Liver (tissue), 8 donors: ENCODE measurements at regions not wholly inside any gene's neighbourhood (a gene's known extent, or its start where the extent isn't known, plus 50 kb on each side); places are given as distances from the start of the nearest gene placed in this dataset.

Experiments used
- DNase-seq: peaks from one replicate; pipeline ENCODE4 v3.0.0-alpha.2; 2017; ENCODE audit warnings: low spot score
- H3K27ac ChIP-seq, 2 donors: one replicate each; pipeline ENCODE4 v1.7.0; 2013; ENCODE audit warnings: inconsistent platforms in 2 of 2, low read length in 2 of 2, control low read depth in 1 of 2, low read depth in 1 of 2, mild to moderate bottlenecking in 1 of 2
- H3K27me3 ChIP-seq, 4 donors: one replicate each; pipeline versions ENCODE4 v1.6.1 to v1.7.0; 2013; ENCODE audit warnings: low read length in 3 of 4, inconsistent platforms in 1 of 4, mild to moderate bottlenecking in 1 of 4, moderate library complexity in 1 of 4; ENCODE audit not compliant: control insufficient read depth in 4 of 4, insufficient read depth in 4 of 4
- H3K36me3 ChIP-seq, 4 donors: one replicate each; pipeline versions ENCODE4 v1.6.1 to v1.7.0; 2013; ENCODE audit warnings: low read length in 3 of 4, mild to moderate bottlenecking in 3 of 4, low read depth in 1 of 4, moderate library complexity in 1 of 4; ENCODE audit not compliant: control insufficient read depth in 4 of 4, insufficient read depth in 3 of 4
- H3K4me1 ChIP-seq, 4 donors: one replicate each; pipeline versions ENCODE4 v1.6.1 to v1.7.0; 2013; ENCODE audit warnings: low read length in 3 of 4, mild to moderate bottlenecking in 3 of 4, moderate library complexity in 1 of 4; ENCODE audit not compliant: control insufficient read depth in 4 of 4, insufficient read depth in 4 of 4
- H3K4me3 ChIP-seq, 3 donors: one replicate each; pipeline versions ENCODE4 v1.6.1 to v1.7.0; 2013; ENCODE audit warnings: low read length in 3 of 3, control low read depth in 1 of 3, low read depth in 1 of 3, mild to moderate bottlenecking in 1 of 3
- H3K9ac ChIP-seq, 2 donors: one replicate each; pipeline ENCODE4 v1.7.0; 2013; ENCODE audit warnings: low read length in 2 of 2, mild to moderate bottlenecking in 2 of 2, moderate library complexity in 2 of 2, control low read depth in 1 of 2, low read depth in 1 of 2
- H3K9me3 ChIP-seq, 4 donors: one replicate each; pipeline versions ENCODE4 v1.6.1 to v1.7.0; 2013; ENCODE audit warnings: low read length in 3 of 4; ENCODE audit not compliant: control insufficient read depth in 4 of 4
- ATF3 ChIP-seq: IDR thresholded peaks from 2 replicates; pipeline ENCODE4 v1.6.1; 2016; ENCODE audit warnings: antibody characterized with exemption
- CTCF ChIP-seq: fragments of 150-350 bp; IDR thresholded peaks from 2 replicates; pipeline ENCODE4 v1.5.1; 2017; ENCODE audit warnings: improper control_type of control experiment, low read depth, low read length; ENCODE audit not compliant: missing input control
- EGR1 ChIP-seq, 2 donors: IDR thresholded peaks; 2 replicates each; pipeline ENCODE4 v1.6.1; 2016 to 2018; ENCODE audit warnings: antibody characterized with exemption in 2 of 2, low read depth in 2 of 2
- GABPA ChIP-seq, 2 donors: IDR thresholded peaks in 1 of 2; conservative IDR thresholded peaks in 1 of 2; 2 replicates each; pipeline ENCODE4 v1.6.1; 2016; ENCODE audit warnings: antibody characterized with exemption in 2 of 2, mild to moderate bottlenecking in 1 of 2, moderate library complexity in 1 of 2
- HNF4A ChIP-seq, 2 donors: conservative IDR thresholded peaks; 2 replicates each; pipeline ENCODE4 v1.6.1; 2016; ENCODE audit warnings: antibody characterized with exemption in 2 of 2, mild to moderate bottlenecking in 2 of 2
- JUND ChIP-seq, 2 donors: IDR thresholded peaks; 2 replicates each; pipeline ENCODE4 v1.6.1; 2016; ENCODE audit warnings: antibody characterized with exemption in 2 of 2
- NR2F2 ChIP-seq: IDR thresholded peaks from 2 replicates; pipeline ENCODE4 v1.6.1; 2016; ENCODE audit warnings: antibody characterized with exemption
- REST ChIP-seq: IDR thresholded peaks from 2 replicates; pipeline ENCODE4 v1.6.1; 2016; ENCODE audit warnings: antibody characterized with exemption, mild to moderate bottlenecking
- RXRA ChIP-seq, 2 donors: IDR thresholded peaks; 2 replicates each; pipeline ENCODE4 v1.6.1; 2017 to 2018; ENCODE audit warnings: antibody characterized with exemption in 2 of 2, mild to moderate bottlenecking in 1 of 2
- SP1 ChIP-seq: IDR thresholded peaks from 2 replicates; pipeline ENCODE4 v1.6.1; 2018; ENCODE audit warnings: antibody characterized with exemption, mild to moderate bottlenecking
- TAF1 ChIP-seq: conservative IDR thresholded peaks from 2 replicates; pipeline ENCODE4 v1.6.1; 2016; ENCODE audit warnings: antibody characterized with exemption, mild to moderate bottlenecking
- ZBTB33 ChIP-seq: IDR thresholded peaks from 2 replicates; pipeline ENCODE4 v1.6.1; 2016; ENCODE audit warnings: antibody characterized with exemption
- WGBS: extraction: QIAGEN DNeasy Blood & Tissue Kit; methylation state at CpG from one replicate; pipeline ENCODE4 v1.1.7; 2013; 5-methylcytosine and 5-hydroxymethylcytosine counted together
- donor health status: healthy.
- donor health status: healthy.
- donor health status: healthy.
- donor health status: healthy.
- donor health status: healthy.

- no peak for DNase-seq
- TF ChIP-seq SP1 (no peak), REST (no peak), ZBTB33 (no peak), JUND (IDR thresholded peaks at IDR 0.05) (no peak), NR2F2 (no peak), EGR1 (IDR thresholded peaks at IDR 0.05; ENCODE audit: low read depth in 2 of 2) (no peak), RXRA (IDR thresholded peaks at IDR 0.05) (no peak), HNF4A (conservative IDR thresholded peaks at IDR 0.05) (no peak), TAF1 (no peak), ATF3 (no peak), CTCF (no peak)
- H3K9me3 ChIP-seq: no peaks in the 10 kb centered on the region
- H3K36me3 ChIP-seq: no peaks in the 10 kb centered on the region
- H3K4me1 ChIP-seq: no peaks in the 10 kb centered on the region
- H3K27ac ChIP-seq: no peak overlapping the region
- 84% methylated on average over 5 of the region's 5 CpGs for WGBS
- no peaks in the 10 kb centered on the region for H3K27me3 ChIP-seq
- H3K9ac ChIP-seq: no peak overlapping the region
- H3K4me3 ChIP-seq: no peak overlapping the region
These were observed 80.3 kb upstream of the ARL4C start for GRCh38 chr2:234577191-234577590.

- no peaks in the 10 kb centered on the region for H3K36me3 ChIP-seq
- TF ChIP-seq ATF3 (no peak), HNF4A (conservative IDR thresholded peaks at IDR 0.05) (no peak), CTCF (no peak), SP1 (no peak), GABPA (IDR thresholded peaks at IDR 0.05 in 1 of 2, conservative IDR thresholded peaks at IDR 0.05 in 1 of 2) (no peak)
- H3K9ac ChIP-seq: no peak overlapping the region
- no peaks in the 10 kb centered on the region for H3K27me3 ChIP-seq
- DNase-seq: no peak
- H3K27ac ChIP-seq: no peak overlapping the region
- 83% methylated on average over 9 of the region's 9 CpGs for WGBS
- no peak overlapping the region for H3K4me3 ChIP-seq
- no peaks in the 10 kb centered on the region for H3K9me3 ChIP-seq
- no peaks in the 10 kb centered on the region for H3K4me1 ChIP-seq
These were observed 74.9 kb upstream of the ARL4C start for GRCh38 chr2:234571620-234572407.
